Endothelial cell of umbilical vein (primary cell): ENCODE measurements at regions not wholly inside any gene's neighbourhood (a gene's known extent, or its start where the extent isn't known, plus 50 kb on each side); places are given as distances from the start of the nearest gene placed in this dataset.

Source experiments
- BruUV-seq: library from RNA; stranded (reverse); fragments of 400-500 nt; replicated peaks from 2 replicates; lab custom pipeline; 2021; lab: Mats Ljungman, UMichigan
- CTCF ChIA-PET: fragments of 300-600, 350-600 bp; sonication (Branson Sonifier 250); formaldehyde crosslinking; loops from one replicate; lab custom pipeline; 2021; ENCODE audit warnings: antibody characterized with exemption, inconsistent platforms; lab: Charles Lee
- POLR2A ChIA-PET: fragments of 300-600, 350-600 bp; sonication (Branson Sonifier 250); formaldehyde crosslinking; loops from one replicate; lab custom pipeline; 2021; ENCODE audit warnings: antibody characterized with exemption, inconsistent platforms; lab: Charles Lee
- DNase-seq: peaks from one replicate; pipeline ENCODE4 v3.0.0-alpha.2; 2011; ENCODE audit warnings: low read depth, low spot score
- FAIRE-seq: peaks from 2 replicates; lab custom pipeline; 2011; peaks lifted over from hg19 to GRCh38; lab: Jason Lieb, UNC
- H2AFZ ChIP-seq: 2 replicates; pipeline ENCODE4 v1.6.0; 2012; ENCODE audit warnings: low read depth, low read length, control low read depth, inconsistent platforms
- H3K27ac ChIP-seq: 2 replicates; pipeline ENCODE4 v1.5.1; 2011; ENCODE audit warnings: low read depth, mild to moderate bottlenecking, control low read depth, low read length, moderate library complexity; ENCODE audit not compliant: insufficient read depth
- H3K27me3 ChIP-seq, 2 experiments: 2 replicates each; pipeline versions ENCODE4 v1.6.0 to v1.6.1; 2011; ENCODE audit warnings: low read length in 2 of 2, mixed read lengths in 1 of 2; ENCODE audit not compliant: control insufficient read depth in 2 of 2, insufficient read depth in 2 of 2
- H3K36me3 ChIP-seq, 2 experiments: 2 replicates in 1 of 2; 3 replicates in 1 of 2; pipeline ENCODE4 v1.5.1; 2011; ENCODE audit warnings: low read length in 2 of 2, mild to moderate bottlenecking in 1 of 2, moderate library complexity in 1 of 2; ENCODE audit not compliant: control insufficient read depth in 2 of 2, insufficient read depth in 2 of 2; ENCODE audit errors: extremely low read depth in 1 of 2
- H3K4me1 ChIP-seq: 3 replicates; pipeline ENCODE4 v1.5.1; 2011; ENCODE audit warnings: mild to moderate bottlenecking, low read length; ENCODE audit not compliant: control insufficient read depth, insufficient read depth; ENCODE audit errors: extremely low read depth
- H3K4me2 ChIP-seq: 2 replicates; pipeline ENCODE4 v1.6.1; 2011; ENCODE audit warnings: low read length, control low read depth, mixed read lengths; ENCODE audit not compliant: insufficient read depth
- H3K4me3 ChIP-seq, 3 experiments: fragments of 200-600 bp in 1 of 3; sonication (generic), shearing (Covaris generic) in 1 of 3; replicated peaks in 1 of 3; 2 replicates each; pipeline ENCODE4 v1.5.1; 2011 to 2016; ENCODE audit warnings: control low read depth in 3 of 3, low read length in 3 of 3, mild to moderate bottlenecking in 2 of 3, inconsistent platforms in 1 of 3, low read depth in 1 of 3, moderate library complexity in 1 of 3; ENCODE audit not compliant: insufficient read depth in 1 of 3
- H3K79me2 ChIP-seq: 2 replicates; pipeline ENCODE4 v1.6.0; 2012; ENCODE audit warnings: low read length, inconsistent platforms; ENCODE audit not compliant: control insufficient read depth, insufficient read depth
- H3K9ac ChIP-seq: replicated peaks from 2 replicates; pipeline ENCODE3; 2011; ENCODE audit warnings: low read length, control low read depth; ENCODE audit not compliant: insufficient read depth; ENCODE audit errors: extremely low read depth
- H3K9me1 ChIP-seq: replicated peaks from 3 replicates; pipeline ENCODE4 v1.6.0; 2011; ENCODE audit warnings: mild to moderate bottlenecking, low read length; ENCODE audit not compliant: control insufficient read depth, insufficient read depth; ENCODE audit errors: extremely low read depth
- H3K9me3 ChIP-seq: replicated peaks from 2 replicates; pipeline ENCODE4 v1.5.1; 2012; ENCODE audit warnings: low read length, inconsistent platforms; ENCODE audit not compliant: control insufficient read depth, insufficient read depth
- H4K20me1 ChIP-seq: replicated peaks from 2 replicates; pipeline ENCODE3; 2011; ENCODE audit warnings: mild to moderate bottlenecking, low read length; ENCODE audit not compliant: control insufficient read depth, insufficient read depth; ENCODE audit errors: extremely low read depth
- CTCF ChIP-seq, 2 donors: IDR thresholded peaks; 1 replicate in 1 of 2; 2 replicates in 1 of 2; pipeline ENCODE4 v1.5.1; 2011; ENCODE audit warnings: low read length in 2 of 2, mild to moderate bottlenecking in 2 of 2, moderate library complexity in 2 of 2, control low read depth in 1 of 2, inconsistent platforms in 1 of 2, low read depth in 1 of 2; ENCODE audit not compliant: insufficient read depth in 1 of 2; ENCODE audit errors: extremely low read depth in 1 of 2
- EZH2 ChIP-seq: IDR thresholded peaks from 2 replicates; pipeline ENCODE4 v1.6.1; 2012; ENCODE audit warnings: borderline replicate concordance, low read depth, mild to moderate bottlenecking, moderate library complexity, low read length, inconsistent platforms; ENCODE audit not compliant: severe bottlenecking
- FOS ChIP-seq: IDR thresholded peaks from 2 replicates; pipeline ENCODE4 v1.6.1; 2011; ENCODE audit warnings: mild to moderate bottlenecking, low read length, moderate library complexity, borderline replicate concordance; ENCODE audit not compliant: insufficient read depth
- GATA2 ChIP-seq: IDR thresholded peaks from 2 replicates; pipeline ENCODE4 v1.7.0; 2011; ENCODE audit warnings: low read depth, mild to moderate bottlenecking, moderate library complexity, mixed read lengths, low read length; ENCODE audit not compliant: insufficient read length, insufficient read depth
- JUN ChIP-seq: IDR thresholded peaks from 2 replicates; pipeline ENCODE4 v1.6.1; 2011; ENCODE audit warnings: borderline replicate concordance, low read depth; ENCODE audit not compliant: insufficient read length, insufficient read depth
- MAX ChIP-seq: IDR thresholded peaks from 2 replicates; pipeline ENCODE4 v1.6.1; 2011; ENCODE audit not compliant: insufficient read depth, insufficient read length
- MYC ChIP-seq: IDR thresholded peaks from one replicate; pipeline ENCODE4 v1.6.1; 2011; ENCODE audit warnings: mild to moderate bottlenecking, low read depth, low read length
- POLR2A ChIP-seq: IDR thresholded peaks from 2 replicates; pipeline ENCODE4 v1.6.1; 2012; ENCODE audit warnings: low read depth, mild to moderate bottlenecking, control low read depth, low read length
- POLR2AphosphoS5 ChIP-seq: IDR thresholded peaks from 2 replicates; pipeline ENCODE4 v1.6.1; 2012; ENCODE audit warnings: low read depth, mild to moderate bottlenecking, control low read depth, low read length, moderate library complexity; ENCODE audit not compliant: insufficient read depth
- dilution Hi-C: fragments of 300-500 bp; cut with MboI; formaldehyde crosslinking; loops from one replicate; pipeline ENCODE4 v1.15.0; 2019; ENCODE audit warnings: low sequenced_read_pairs; ENCODE audit not compliant: extremely low pct_ligation_motif_present
- intact Hi-C: fragments of 100-400 bp; cut with micrococcal nuclease; formaldehyde crosslinking; loops from one replicate; pipeline ENCODE4 v1.10.0; 2022

GRCh38 chr6:132190097-132190814, 211.0 kb downstream of the MOXD1 start:
- BruUV-seq: no TSS peak
- POLR2A ChIA-PET: no interaction called here
- DNase-seq: peak; percentile 46
- H3K9me1 ChIP-seq: no peaks in the 10 kb centered on the region
- dilution Hi-C loops (no loop called here), intact Hi-C loops (no loop called here)
- H4K20me1 ChIP-seq: no peaks in the 10 kb centered on the region
- CTCF ChIA-PET: interaction anchor here (0.7 to 1.8 kb wide), 2 partner anchors 11 to 13 kb away, joined by 3 to 7 read pairs; no protein-coding TSS in a partner anchor
- H3K9me3 ChIP-seq: no peaks in the 10 kb centered on the region
- H3K4me1 ChIP-seq: peaks cover 22% of the 10 kb centered on the region
- peak overlapping the region; percentile 6 for H3K4me2 ChIP-seq
- no peaks in the 10 kb centered on the region for H3K27me3 ChIP-seq
- peak; percentile 27 for TF ChIP-seq FOS
- no peak for TF ChIP-seq EZH2
- no peak for TF ChIP-seq POLR2A
- no peak for TF ChIP-seq CTCF (IDR thresholded peaks at IDR 0.05; ENCODE audit: extremely low read depth in 1 of 2, insufficient read depth in 1 of 2, low read depth in 1 of 2, low read length in 2 of 2)
- TF ChIP-seq POLR2AphosphoS5: no peak
- no peak for TF ChIP-seq MAX
- no peak for TF ChIP-seq MYC
- no peak for TF ChIP-seq GATA2
- peak; percentile 17 for TF ChIP-seq JUN
- H3K27ac ChIP-seq: no peak overlapping the region
- no peak overlapping the region for H3K9ac ChIP-seq
- no peaks in the 10 kb centered on the region for H3K79me2 ChIP-seq
- H3K36me3 ChIP-seq: no peaks in the 10 kb centered on the region
- H3K4me3 ChIP-seq: no peak overlapping the region
- no peak for FAIRE-seq
- H2AFZ ChIP-seq: peak overlapping the region; percentile 33
